ENCODE measurements at regions not wholly inside any gene's neighbourhood (a gene's known extent, or its start where the extent isn't known, plus 50 kb on each side); places are given as distances from the start of the nearest gene placed in this dataset.

DNA sequence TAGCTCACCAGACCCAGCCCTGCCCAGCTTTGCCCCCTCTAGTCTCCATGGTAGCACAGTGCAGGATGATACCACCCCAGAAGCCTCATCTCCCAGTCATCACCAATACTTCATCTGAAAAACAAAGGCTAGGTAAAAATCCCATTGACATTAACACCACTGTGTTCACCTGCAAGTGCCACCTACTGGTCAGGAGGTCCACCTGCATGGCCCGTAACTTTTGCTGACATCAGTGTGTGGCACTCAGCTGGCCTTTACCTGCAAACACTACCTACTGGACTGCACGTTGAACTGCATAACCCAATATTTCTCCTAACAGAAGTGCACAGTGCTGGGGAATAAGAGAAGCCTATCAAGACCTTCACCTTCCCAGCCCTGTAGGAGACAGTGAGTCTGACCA lies 234.7 kb upstream of the ADGRB3 start:
- DNase-seq (ENCODE audit: low spot score in 2 of 2) (no peak), FAIRE-seq (no peak)

DNA sequence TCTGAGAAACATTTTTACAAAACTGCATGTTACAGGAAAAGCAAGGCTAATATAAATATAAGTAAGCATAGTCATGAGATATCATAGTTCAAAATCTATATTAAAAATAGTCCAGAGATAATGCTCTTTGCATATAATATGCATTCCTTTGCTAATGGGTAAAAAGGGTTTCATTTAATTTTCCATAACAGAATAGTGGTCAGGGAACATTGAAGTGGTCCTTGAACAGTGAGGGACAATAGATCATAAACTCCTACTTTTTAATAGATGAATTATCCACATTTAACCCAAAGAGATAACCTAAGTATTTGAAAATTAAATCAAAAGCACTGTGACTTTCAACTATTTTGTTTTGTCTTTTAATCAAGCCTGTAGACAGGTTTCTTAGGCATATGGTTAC lies 243.1 kb upstream of the ADGRB3 start:
- DNase-seq (ENCODE audit: low spot score in 2 of 2) (no peak), FAIRE-seq (no peak)

DNA sequence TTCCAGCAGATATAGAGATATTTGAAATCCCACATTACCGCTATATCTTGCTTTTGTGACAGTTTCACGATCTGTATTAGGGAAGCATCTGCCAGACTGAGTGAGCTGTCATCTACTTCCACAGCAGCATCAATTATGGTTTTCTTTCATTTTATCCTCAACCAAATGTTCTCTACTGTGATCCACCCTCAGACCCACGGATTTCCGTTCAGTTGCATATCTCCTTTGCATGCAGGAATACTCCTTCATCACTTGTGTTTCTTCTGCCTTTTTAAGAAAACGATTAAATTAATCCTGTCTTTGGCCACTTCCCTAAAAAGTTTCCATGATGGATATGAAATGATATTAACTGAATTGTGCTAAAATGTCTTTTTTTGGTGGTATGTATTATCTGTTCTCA lies 262.1 kb upstream of the ADGRB3 start:
- no peak for FAIRE-seq
- no peak for DNase-seq (ENCODE audit: low spot score in 2 of 2)

DNA sequence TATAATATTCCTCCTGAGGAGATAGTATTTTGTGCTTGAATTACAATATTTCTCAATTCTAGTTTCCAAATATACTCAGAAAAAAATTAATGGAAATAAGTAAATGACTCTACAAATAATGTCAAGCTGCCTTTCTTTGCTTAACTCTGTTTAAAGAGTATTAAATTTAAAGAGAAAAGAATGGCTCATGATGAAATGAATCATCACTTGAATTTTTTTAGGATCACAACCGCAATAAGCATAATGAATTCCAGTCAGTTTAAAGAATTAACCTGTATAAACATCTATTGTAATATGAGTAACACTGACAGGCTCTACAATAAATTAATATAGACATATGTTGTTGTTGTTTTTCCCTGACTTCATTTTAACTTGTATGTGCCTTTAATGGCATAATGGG lies 266.2 kb upstream of the ADGRB3 start:
- FAIRE-seq (no peak), DNase-seq (ENCODE audit: low spot score in 2 of 2) (no peak)

DNA sequence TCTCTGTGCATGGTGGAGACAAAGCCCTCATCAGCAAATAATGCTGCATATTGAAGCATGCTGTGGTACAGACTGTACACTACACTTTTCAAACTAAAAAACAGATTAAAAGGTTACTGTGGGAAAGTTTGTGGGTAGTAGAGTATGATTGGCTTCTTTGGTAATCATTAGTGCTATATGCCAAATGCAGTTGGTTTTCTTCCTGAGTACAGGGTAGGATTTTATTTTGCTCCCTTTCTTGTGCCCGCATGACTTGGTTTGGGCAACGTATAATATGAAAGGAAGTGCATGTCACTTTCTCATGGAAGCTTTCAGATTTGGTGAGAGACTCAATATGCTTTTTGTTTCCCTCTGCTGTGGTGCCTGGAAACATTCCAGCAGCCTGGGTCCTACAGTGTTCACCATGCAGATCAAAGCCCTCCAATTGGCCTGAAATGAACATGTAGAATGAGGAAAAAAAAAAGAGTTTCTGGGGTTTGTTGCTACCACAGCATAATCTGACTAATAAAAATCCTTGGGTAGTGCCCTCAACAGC lies 270.7 kb upstream of the ADGRB3 start:
- FAIRE-seq: no peak
- DNase-seq (ENCODE audit: low spot score in 2 of 2): no peak

DNA sequence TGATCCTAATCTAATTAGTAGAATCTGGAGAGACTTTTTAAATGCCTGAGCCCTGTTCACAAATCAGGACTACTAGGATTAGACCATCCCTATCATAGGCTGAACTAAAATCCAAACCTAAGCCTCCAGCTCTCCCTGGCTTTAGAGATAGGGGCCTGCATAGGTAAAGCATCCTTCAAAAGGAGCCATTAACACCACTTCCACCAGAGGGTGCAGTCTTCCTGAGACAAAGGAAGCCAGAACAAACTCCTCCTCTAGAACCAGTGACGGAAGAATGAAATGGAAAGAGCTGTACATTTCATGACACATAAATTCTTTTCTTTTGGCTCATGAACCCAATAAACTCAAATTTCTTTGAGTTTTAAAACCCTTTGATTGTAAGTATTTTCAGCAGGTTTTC lies 291.2 kb upstream of the ADGRB3 start:
- DNase-seq (ENCODE audit: low spot score in 2 of 2) (no peak), FAIRE-seq (no peak)

DNA sequence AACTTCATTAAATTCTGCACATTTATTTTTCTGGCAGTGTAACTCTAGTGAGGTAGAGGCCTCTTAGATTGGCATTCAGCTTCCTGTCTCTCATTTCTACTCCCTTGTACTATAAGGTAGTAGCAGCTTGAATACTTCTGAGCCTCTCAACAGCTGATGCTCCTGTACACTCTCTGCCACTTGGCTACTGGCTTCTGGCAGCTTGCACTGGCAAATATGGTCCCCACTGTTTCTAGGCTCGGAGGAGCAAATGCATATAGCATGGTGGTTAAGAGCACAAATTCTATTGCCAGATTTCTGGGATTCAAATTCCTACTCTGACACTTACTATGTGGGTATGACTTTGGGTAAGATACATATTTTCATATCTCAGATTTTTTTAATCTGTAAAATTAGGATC lies 292.8 kb upstream of the ADGRB3 start:
- FAIRE-seq (no peak), DNase-seq (ENCODE audit: low spot score in 2 of 2) (no peak)

DNA sequence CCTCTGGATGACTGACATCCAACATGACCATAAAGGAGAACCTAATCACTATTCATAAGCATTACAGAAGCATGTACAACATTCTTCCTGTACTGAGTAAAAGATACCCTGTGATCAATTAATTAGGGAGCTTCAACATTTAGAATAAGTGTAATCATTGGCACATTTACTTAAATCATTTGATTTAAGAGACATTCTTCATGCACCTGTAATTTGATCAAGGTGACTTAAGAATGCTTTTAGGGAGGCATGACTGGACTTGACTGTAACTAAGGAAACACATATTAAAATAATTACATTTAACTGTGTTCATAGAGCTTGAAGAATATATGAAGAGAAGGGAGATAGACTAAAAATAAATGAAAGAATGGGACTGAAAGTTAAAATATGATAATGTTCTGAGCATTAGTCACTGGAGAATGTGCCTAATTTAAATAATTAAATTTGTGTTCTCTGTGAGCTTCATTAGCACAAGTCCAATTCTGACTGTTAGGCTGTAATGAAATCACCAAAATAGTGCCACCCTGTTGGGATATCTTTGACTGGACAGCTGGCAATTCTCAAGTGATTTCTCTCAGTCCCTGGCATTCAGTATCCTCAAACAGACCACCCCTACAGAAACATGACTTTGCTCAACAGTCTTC lies 295.5 kb upstream of the ADGRB3 start:
- FAIRE-seq (no peak), DNase-seq (ENCODE audit: low spot score in 2 of 2) (no peak)

DNA sequence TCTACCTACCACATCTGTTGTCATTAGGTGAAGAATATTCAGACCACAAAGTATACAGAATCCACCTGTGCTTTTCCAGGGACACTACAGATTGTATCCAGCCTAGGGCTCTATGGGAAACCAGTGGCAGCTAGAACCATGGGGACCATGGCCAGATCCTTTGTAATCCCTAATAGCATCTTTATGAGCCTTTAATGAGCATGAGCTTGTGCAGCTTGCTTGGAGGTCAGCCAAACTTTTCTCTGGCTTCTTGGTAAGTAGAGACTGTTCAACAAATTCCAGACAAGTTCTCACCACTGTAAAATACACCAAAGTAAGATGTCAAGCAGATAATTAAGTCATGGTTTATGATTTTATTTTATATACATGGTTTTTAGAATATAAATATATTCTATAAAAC lies 301.6 kb upstream of the ADGRB3 start:
- no peak for FAIRE-seq
- DNase-seq (ENCODE audit: low spot score in 2 of 2): no peak

DNA sequence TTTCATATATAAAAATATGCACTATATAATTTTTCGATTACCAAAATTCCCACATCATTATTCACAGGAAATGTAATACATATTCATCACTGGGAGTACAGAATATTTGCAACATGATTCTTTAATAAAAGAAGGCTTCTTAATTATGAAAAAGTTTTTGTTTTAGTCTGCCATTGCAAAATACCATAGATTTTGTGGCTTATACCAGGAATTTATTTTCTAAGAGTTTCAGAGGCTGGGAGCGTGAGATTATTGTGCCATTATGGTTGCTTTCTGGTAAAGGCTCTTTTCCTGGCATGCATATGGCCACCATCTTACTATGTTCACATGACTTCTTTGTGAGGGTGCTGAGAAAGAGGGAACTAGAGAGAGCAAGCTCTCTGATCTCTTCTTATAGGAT lies 306.9 kb upstream of the ADGRB3 start:
- DNase-seq (ENCODE audit: low spot score in 2 of 2) (no peak), FAIRE-seq (no peak)

DNA sequence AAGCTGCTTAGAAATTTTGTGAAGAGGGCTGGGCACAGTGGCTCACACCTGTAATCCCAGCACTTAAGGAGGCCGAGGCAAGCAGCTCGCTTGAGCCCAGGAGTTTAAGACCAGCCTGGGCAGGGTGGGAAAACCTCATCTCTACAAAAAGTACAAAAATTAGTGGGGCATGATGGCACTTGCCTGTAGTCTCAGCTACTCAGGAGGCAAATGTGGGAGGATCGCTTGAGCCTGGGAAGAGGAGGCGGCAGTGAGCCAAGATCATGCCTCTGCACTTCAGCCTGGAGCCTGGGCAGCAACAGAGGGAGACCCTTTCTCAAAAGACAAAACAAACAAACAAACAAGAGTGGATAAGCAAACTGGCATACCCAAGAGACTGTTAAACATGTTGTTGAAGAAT lies 308.3 kb upstream of the ADGRB3 start:
- no peak for FAIRE-seq

DNA sequence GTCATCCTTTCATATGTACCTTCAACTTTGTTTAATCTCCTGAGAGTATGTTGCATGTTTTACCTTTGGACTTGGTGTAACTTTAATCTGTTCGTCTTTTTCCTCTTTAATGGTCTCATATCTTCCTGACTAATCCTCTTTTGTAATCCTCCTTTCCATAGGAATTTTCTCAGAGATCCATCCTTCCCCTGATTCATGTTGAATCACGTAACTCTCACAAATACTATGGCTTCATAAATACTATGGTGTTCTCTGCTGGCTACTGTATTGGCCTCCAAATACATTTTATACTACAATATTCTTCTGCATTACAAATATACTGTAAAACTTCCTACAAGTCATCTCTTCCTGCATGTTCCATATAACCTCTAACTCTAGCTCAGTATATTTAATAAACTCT lies 317.7 kb upstream of the ADGRB3 start:
- FAIRE-seq (no peak), DNase-seq (ENCODE audit: low spot score in 2 of 2) (no peak)

More for the DNA sequence above, 308.3 kb upstream of the ADGRB3 start:
- DNase-seq (ENCODE audit: low spot score in 2 of 2): no peak

DNA sequence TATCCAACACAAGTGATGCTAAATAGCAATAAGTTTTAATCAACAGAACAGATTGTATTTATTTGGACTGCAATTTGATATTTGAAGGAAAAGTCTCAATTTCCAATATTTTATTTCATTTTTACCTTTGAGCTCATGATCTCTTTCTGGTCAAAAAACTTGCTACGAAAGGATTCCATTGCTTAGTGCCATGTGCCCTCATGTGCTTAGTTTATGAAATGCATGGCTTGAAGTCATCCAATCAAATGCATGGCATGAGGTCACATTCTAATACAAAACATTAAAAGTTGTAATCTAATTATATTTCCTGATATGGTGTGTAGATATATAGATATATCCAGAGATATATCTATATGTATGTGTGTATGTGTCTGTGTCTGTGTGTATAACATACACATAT lies 321.2 kb upstream of the ADGRB3 start:
- FAIRE-seq: no peak
- DNase-seq (ENCODE audit: low spot score in 2 of 2): no peak

DNA sequence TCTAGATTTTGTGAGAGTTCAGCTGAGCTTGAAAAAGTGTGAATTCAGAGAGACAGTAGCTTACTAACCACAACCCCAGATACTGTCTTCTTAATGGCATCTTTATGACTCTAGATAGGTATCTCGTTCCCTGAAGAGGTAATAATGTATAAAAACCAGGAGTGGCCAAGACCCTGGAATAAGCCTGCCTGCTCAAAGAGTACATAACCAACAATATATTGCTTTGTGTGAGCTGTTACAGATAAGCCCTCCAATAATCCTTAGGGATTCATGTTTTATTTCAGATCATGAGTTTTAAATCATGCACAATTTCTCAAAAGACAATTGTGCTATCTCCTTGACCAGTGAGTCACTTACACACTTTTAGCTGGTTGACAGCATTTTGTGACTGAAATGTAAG lies 327.8 kb upstream of the ADGRB3 start:
- FAIRE-seq: no peak

DNA sequence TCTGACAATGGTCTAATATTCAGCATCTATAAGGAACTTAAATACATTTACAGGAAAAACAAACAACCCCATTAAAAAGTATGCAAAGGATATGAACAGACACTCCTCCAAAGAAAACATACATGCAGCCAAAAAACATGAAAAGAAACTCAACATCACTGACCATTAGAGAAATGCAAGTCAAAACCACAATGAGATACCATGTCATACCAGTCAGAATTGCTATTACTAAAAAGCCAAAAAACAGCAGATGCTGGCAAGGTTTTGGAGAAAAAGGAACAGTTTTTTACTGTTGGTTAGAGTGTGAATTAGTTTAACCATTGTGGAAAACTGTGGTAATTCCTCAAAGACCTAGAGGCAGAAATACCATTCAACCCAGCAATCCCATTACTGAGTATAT lies 339.0 kb upstream of the ADGRB3 start:
- no peak for DNase-seq (ENCODE audit: low spot score in 2 of 2)
- FAIRE-seq: no peak

More for the DNA sequence above, 327.8 kb upstream of the ADGRB3 start:
- DNase-seq (ENCODE audit: low spot score in 2 of 2): no peak

DNA sequence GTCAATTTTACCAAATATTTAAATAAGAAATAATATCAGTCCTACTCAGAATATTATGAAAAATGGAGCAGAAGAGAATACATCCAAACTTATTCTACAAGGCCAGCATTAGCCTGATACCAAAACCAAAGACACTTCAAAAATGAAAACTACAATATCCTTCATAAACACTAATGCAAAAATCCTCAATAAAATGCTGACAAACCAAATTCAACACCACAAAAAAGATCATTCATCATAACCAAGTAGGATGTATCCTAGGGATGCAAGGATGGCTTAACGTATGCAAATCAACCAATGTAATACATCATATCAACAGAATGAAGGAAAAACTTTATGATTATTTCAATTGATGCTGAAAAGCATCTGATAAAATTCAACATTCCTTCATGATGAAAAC lies 352.4 kb upstream of the ADGRB3 start:
- FAIRE-seq (no peak), DNase-seq (ENCODE audit: low spot score in 2 of 2) (no peak)

DNA sequence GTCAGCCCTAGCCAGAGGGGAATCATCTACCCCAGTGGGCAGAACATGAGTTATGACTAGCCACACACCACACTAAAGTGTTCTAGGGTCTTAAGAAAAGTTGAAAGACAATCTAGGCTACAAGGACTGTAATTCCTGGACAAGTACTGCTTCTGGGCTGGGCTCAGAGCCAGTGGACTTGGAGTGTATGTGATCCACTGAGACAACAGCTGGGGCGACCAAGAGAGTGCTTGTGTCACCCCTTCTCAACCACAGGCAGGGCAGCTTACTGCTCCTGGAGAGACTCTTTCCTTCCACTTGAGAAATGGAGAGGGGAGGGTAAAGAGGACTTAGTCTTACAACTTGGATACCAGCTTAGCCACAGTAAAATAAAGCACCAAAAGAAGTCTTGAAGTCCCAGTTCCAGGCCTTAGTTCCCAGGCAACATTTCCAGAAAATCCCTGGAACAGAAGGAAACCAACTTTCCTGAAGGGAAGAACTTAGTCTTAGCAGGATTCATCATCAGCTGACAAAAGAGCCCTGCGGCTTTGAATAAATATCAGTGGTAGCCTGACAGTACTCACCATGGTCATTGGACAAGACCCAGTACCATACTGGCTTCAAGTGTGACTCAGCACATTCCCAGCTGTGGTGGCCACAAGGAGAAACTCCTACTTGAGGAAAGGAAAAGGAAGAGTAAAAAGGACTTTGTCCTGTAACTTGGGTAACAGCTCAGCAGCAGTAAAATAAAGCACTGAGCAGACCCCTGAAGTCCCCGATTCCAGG lies 355.1 kb upstream of the ADGRB3 start:
- no peak for FAIRE-seq
- DNase-seq (ENCODE audit: low spot score in 2 of 2): no peak

DNA sequence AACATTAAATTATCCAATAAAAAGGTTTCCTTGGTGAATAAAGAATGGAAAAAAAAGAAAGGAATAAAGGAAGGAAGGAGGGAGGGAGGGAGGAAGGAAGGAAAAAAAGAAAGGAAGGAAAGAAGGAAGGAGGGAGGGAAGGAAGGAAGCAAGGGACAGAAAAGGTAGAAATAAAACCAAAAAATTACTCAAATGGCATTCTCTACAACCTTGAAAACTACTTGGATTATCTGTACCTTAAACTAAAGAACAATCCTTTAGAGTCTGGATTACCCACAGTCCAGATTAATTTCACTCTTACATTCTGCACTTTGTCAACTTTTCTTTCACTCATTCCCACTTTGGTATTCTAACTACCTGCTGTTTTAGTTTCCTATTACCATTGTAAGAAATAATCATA lies 361.8 kb upstream of the ADGRB3 start:
- DNase-seq (ENCODE audit: low spot score in 2 of 2) (no peak), FAIRE-seq (no peak)

DNA sequence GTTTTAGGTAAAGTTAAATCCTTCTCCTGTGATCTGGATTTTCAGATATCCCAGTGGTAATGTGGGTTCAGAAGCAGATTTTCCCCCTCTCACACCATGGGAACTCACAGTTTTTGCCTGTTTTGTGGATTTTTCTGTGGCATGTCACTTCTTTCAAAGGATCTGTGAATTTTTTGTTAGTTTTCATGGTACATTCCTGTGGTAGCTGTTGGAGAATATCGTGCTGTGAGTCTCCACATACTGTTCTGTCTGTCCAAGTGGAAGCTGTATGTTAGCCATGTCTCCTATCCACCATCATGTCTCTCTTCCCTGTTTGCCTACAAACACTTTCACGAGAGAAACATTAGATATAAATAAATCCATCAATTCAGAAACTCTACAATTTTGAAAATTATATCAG lies 378.7 kb upstream of the ADGRB3 start:
- DNase-seq (ENCODE audit: low spot score in 2 of 2): no peak
- no peak for FAIRE-seq

DNA sequence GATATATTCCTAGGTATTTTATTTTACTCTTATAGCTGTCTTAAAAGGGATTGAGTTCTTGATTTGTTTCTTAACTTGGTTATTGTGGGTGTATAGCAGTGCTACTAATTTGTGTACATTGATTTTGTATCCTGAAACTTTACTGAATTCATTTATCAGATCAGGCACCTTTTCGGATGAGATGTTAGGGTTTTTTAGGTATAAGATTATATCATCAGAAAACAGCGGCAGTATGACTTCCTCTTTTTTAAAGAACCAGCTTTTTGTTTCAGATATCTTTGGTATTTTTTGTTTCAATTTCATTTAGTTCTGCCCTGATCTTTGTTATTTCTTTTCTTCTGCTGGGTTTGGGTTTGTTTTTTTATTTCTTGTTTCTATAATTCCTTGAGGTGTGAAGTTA lies 382.4 kb upstream of the ADGRB3 start:
- FAIRE-seq (no peak), DNase-seq (ENCODE audit: low spot score in 2 of 2) (no peak)

DNA sequence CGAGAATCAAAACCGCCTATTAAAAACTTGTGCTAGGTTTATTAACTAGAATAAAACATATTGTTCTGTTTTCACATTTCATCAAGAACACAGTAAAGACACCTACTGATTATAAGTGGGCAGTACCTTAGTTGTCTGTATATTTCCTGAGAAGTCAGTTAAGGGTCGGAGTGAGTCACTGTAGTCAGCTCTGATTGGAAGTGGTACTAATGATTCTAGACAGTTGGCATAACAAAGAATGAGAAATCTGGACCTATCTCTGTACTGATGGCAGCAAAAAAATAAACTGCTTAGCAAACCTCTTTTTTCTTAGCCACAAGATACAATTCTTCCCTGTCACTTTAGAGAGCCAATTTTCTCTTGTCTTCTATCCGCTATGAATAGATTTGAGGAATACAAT lies 387.3 kb upstream of the ADGRB3 start:
- DNase-seq (ENCODE audit: low spot score in 2 of 2): no peak
- no peak for FAIRE-seq

DNA sequence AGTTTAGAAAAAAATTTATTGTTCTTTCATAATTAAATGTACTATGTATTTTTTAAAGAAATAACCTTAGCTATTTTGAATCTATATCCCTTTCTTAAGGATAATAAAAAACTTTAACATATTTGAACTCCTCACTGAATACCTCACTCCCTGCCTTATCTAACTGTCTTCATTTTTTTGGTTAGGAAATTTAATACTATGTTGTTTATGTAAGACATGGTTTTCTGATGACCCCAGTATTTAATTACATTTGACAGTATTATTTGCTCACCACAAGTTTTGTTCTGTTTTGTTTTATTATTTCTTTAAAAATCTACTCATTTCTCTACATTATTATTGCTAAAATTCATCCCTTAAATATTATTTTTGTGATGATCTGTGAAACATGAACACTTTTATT lies 394.4 kb upstream of the ADGRB3 start:
- FAIRE-seq (no peak), DNase-seq (ENCODE audit: low spot score in 2 of 2) (no peak)
